PFSK-1 (cell line): ENCODE measurements at regions not wholly inside any gene's neighbourhood (a gene's known extent, or its start where the extent isn't known, plus 50 kb on each side); places are given as distances from the start of the nearest gene placed in this dataset.

Source experiments
- FOXP2 ChIP-seq: optimal IDR thresholded peaks from 2 replicates; pipeline ENCODE3; 2011; ENCODE audit warnings: borderline replicate concordance, control low read depth, inconsistent platforms; ENCODE audit not compliant: insufficient read depth; ENCODE audit errors: extremely low read length, extremely low read depth
- POLR2AphosphoS5 ChIP-seq: IDR thresholded peaks from 2 replicates; pipeline ENCODE4 v1.6.1; 2012; ENCODE audit warnings: low read depth, mild to moderate bottlenecking, control low read depth, low read length, moderate library complexity
- SIN3A ChIP-seq: IDR thresholded peaks from 2 replicates; pipeline ENCODE4 v1.6.1; 2012; ENCODE audit warnings: mild to moderate bottlenecking, low read length, moderate library complexity, borderline replicate concordance; ENCODE audit not compliant: insufficient read depth
- TAF1 ChIP-seq: IDR thresholded peaks from 2 replicates; pipeline ENCODE4 v1.6.1; 2012; ENCODE audit warnings: low read length, control low read depth, borderline replicate concordance; ENCODE audit not compliant: insufficient read depth
- TF ChIP-seq, protein P1 (sequence below), 2 experiments: IDR thresholded peaks; 2 replicates each; pipeline versions ENCODE4 v1.6.1 to v1.8.0; 2011 to 2012; ENCODE audit warnings: low read depth in 2 of 2, low read length in 2 of 2, control low read depth in 1 of 2, inconsistent platforms in 1 of 2, mild to moderate bottlenecking in 1 of 2, moderate library complexity in 1 of 2; ENCODE audit not compliant: insufficient read depth in 1 of 2

DNA sequence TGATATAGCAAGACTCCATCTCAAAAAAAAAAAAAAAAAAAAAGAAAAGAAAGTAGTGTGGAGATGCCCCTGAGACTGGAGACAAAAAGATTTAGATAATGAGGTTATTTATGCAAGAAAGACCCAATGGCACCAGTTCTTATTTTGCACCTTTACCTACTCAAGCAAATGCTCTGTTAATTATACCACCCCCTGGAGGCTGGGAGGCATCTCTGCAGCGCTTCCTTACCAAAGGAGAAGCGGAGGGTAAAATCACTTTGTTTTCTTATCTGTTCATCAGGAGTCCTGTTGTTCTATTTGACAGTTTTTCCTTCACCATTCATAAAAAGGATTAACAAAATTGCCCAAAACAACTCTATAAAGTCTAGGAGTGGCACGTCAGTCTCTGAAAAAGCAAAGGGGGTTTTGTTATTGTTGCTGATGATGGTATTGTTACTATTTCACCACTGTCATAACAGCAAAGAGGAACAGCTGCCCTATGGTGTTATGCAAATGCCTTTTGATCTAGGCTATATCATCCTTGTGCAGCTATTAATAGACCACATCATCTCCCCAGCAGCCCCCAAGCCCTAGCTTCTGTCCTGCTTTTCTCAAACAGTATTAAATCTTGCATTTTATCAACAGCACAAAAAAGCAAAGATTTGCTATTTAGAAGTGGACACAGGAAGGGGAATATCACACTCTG, 174.0 kb downstream of the PALM2AKAP2 start:
- no peak for TF ChIP-seq SIN3A
- TF ChIP-seq TAF1, result no peak
- no peak for TF ChIP-seq FOXP2
- TF ChIP-seq POLR2AphosphoS5, result no peak
- TF ChIP-seq, protein P1, sequence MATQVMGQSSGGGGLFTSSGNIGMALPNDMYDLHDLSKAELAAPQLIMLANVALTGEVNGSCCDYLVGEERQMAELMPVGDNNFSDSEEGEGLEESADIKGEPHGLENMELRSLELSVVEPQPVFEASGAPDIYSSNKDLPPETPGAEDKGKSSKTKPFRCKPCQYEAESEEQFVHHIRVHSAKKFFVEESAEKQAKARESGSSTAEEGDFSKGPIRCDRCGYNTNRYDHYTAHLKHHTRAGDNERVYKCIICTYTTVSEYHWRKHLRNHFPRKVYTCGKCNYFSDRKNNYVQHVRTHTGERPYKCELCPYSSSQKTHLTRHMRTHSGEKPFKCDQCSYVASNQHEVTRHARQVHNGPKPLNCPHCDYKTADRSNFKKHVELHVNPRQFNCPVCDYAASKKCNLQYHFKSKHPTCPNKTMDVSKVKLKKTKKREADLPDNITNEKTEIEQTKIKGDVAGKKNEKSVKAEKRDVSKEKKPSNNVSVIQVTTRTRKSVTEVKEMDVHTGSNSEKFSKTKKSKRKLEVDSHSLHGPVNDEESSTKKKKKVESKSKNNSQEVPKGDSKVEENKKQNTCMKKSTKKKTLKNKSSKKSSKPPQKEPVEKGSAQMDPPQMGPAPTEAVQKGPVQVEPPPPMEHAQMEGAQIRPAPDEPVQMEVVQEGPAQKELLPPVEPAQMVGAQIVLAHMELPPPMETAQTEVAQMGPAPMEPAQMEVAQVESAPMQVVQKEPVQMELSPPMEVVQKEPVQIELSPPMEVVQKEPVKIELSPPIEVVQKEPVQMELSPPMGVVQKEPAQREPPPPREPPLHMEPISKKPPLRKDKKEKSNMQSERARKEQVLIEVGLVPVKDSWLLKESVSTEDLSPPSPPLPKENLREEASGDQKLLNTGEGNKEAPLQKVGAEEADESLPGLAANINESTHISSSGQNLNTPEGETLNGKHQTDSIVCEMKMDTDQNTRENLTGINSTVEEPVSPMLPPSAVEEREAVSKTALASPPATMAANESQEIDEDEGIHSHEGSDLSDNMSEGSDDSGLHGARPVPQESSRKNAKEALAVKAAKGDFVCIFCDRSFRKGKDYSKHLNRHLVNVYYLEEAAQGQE (IDR thresholded peaks at IDR 0.05; ENCODE audit: insufficient read depth in 1 of 2, low read depth in 2 of 2, low read length in 2 of 2), result no peak

DNA sequence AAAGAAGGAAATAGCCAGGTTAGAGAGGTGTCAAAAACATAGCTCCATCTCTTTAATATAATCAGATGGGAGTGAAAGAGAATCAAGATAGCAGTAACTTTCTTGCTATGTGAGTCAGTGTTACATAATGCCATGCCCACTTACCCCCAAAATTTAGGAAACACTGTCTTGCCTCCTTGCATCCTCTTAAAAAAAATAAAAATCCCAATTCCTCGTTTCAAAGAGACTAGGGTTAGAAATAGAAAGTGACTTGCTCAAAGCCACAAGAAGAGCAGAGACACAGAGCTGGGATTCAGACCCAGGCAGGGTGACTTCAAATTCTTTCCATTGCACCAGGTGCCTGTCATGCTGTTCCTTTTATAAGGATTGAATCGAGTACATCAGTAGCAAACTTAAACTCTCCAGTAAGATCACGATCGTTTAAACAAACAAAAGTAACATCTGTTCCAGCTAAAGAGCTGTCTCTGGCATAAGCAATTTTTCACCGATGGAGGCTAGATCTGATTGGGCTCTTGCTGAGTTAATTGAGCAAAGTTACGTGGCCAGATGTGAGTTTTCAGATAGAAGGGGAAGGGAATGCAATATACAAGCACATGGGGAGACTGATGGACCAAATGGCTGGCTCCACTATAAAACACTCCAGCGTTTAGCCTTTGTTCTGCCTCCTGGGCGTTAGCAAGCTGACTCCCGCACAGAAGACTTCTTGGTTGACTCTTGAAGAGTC, 176.9 kb downstream of the PALM2AKAP2 start:
- no peak for TF ChIP-seq SIN3A
- TF ChIP-seq, protein P1 (IDR thresholded peaks at IDR 0.05; ENCODE audit: insufficient read depth in 1 of 2, low read depth in 2 of 2, low read length in 2 of 2), result no peak
- no peak for TF ChIP-seq TAF1
- TF ChIP-seq FOXP2, result no peak
- TF ChIP-seq POLR2AphosphoS5, result no peak

DNA sequence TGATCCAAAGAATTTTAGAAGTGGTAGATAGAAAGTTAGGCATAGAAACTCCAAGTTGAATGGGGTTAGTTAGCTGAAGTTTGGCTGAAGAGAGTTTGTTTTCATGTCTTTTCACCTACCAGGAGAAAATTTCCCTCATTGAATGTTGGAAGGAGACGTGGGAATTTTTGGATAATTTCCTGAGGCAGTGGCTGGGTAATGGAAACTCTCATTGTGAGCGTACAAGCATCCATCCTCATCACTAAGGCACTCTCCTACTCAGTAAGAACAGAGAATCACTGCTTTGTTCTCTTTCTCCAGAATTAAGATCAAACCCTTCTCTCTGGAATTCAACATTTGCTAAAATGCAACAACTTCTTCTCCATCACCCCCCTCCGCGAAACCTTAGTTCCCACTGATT, 179.7 kb downstream of the PALM2AKAP2 start:
- TF ChIP-seq SIN3A, result no peak

DNA sequence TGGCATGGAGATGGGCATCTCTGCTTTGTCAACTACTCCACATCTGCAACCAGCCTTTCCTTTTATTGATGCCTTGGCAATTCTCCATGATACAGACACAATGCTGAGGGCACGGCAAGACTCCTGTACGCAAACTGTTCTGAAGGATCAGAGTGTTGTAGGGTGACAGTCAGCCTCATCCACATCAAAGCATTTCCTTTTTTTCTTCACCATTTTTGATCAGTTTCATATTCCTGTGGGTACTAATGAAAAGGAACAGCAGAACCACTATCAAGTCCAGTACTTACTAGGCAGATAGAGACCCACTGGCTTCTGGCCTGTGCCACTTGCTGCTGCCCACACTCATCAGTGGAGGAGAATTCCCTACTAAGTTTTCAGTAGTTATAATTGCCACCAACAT, 181.6 kb downstream of the PALM2AKAP2 start:
- TF ChIP-seq FOXP2, result no peak

DNA sequence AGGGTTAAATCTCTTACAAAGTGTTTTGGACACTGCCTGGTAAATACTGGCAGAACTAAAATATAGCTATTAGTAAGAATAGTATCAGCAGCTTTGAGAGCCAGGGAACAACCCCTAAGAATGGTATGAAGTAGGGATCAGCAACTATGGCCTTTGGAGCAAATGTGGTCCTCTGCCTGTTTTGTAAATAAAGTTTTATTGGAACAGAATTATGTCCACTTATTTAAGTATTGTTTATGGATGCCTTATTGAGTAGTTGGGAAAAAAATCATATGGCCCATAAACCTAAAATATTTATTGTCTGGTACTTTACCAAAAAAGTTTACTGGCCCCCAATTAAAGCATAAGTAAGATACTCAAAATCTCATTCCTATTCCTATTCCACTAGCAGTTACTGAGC, 182.2 kb downstream of the PALM2AKAP2 start:
- no peak for TF ChIP-seq TAF1
- TF ChIP-seq POLR2AphosphoS5, result no peak
- no peak for TF ChIP-seq FOXP2
- TF ChIP-seq, protein P1 (IDR thresholded peaks at IDR 0.05; ENCODE audit: insufficient read depth in 1 of 2, low read depth in 2 of 2, low read length in 2 of 2), result no peak
- TF ChIP-seq SIN3A, result no peak

DNA sequence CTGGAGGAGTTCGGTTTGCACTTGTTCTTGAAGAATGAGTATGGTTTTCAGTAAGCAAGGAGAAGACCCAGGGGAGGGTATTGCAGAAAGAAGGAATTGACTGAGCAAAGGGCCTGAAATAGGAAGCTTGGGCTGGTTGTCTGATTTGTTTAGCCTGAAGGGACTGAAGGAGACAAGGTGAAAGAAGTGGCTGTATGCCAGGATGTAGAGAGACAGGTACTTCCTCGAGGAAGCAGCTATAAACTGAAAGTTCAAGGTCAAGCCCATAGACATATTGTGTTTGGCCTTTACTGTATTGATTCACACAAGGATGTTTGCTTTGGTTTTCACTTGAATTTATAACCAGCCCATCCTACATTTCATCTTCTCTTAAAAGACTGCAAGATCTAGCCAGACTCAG, 183.1 kb downstream of the PALM2AKAP2 start:
- TF ChIP-seq POLR2AphosphoS5, result no peak
- no peak for TF ChIP-seq FOXP2
- no peak for TF ChIP-seq TAF1
- TF ChIP-seq, protein P1 (IDR thresholded peaks at IDR 0.05; ENCODE audit: insufficient read depth in 1 of 2, low read depth in 2 of 2, low read length in 2 of 2), result no peak
- TF ChIP-seq SIN3A, result no peak
